Ammon's horn (tissue), 1 donor: ENCODE measurements at regions not wholly inside any gene's neighbourhood (a gene's known extent, or its start where the extent isn't known, plus 50 kb on each side); places are given as distances from the start of the nearest gene placed in this dataset.
"Not testable (repeated sequence)": the region's sequence is repeated elsewhere in the genome, so short reads cannot be mapped to it uniquely, and the experiment has no call there.

Experiments
- DNase-seq: peaks from one replicate; pipeline ENCODE4 v3.0.0-alpha.2; 2016; ENCODE audit warnings: low spot score

GRCh38 chr2:106257830-106258229 lies 63.7 kb upstream of the UXS1 start:
- no peak for DNase-seq

GRCh38 chr2:106257135-106257534 lies 63.0 kb upstream of the UXS1 start:
- no peak for DNase-seq

- not testable (repeated sequence) for DNase-seq
These were observed 55.2 kb upstream of the UXS1 start for GRCh38 chr2:106249157-106249828.

GRCh38 chr2:106248548-106249151 lies 54.5 kb upstream of the UXS1 start:
- DNase-seq: not testable (repeated sequence)
